PC-3 (cell line): ENCODE measurements at regions not wholly inside any gene's neighbourhood (a gene's known extent, or its start where the extent isn't known, plus 50 kb on each side); places are given as distances from the start of the nearest gene placed in this dataset.

ENCODE experiments used
- ATAC-seq: fragments of 200-7000 bp; cut with Tn5 transposase; 2 replicates; pipeline ENCODE4 v1.9.1; 2020; ENCODE audit warnings: mild to moderate bottlenecking, moderate library complexity
- BruUV-seq: library from RNA; stranded (reverse); fragments of 400-500 nt; replicated peaks from 2 replicates; lab custom pipeline; 2021; lab: Mats Ljungman, UMichigan
- CTCF ChIA-PET: fragments of 300-600 bp; sonication (Branson Sonifier 250); formaldehyde crosslinking; loops from one replicate; lab custom pipeline; 2022; ENCODE audit warnings: antibody characterized with exemption; lab: Charles Lee
- POLR2A ChIA-PET: fragments of 300-600 bp; sonication (Branson Sonifier 250); formaldehyde crosslinking; loops from one replicate; lab custom pipeline; 2022; ENCODE audit warnings: antibody characterized with exemption; ENCODE audit not compliant: unreplicated experiment; lab: Charles Lee
- DNase-seq: peaks from one replicate; pipeline ENCODE4 v3.0.0-alpha.2; 2015
- H2AFZ ChIP-seq: fragments of 300-600 bp; sonication (generic); 2 replicates; pipeline ENCODE4 v1.6.0; 2016; ENCODE audit warnings: antibody characterized with exemption, low read length
- H3F3A ChIP-seq: fragments of 300-600 bp; sonication (generic); one replicate; pipeline ENCODE4 v1.6.0; 2017; ENCODE audit warnings: antibody characterized with exemption, low read length, control low read depth, mild to moderate bottlenecking; ENCODE audit not compliant: unreplicated experiment
- H3K27ac ChIP-seq: fragments of 300-600 bp; sonication (generic); 2 replicates; pipeline ENCODE4 v1.5.1; 2016; ENCODE audit warnings: mild to moderate bottlenecking, low read length
- H3K27me3 ChIP-seq: fragments of 300-600 bp; sonication (generic); 2 replicates; pipeline ENCODE4 v1.6.1; 2016; ENCODE audit warnings: low read length, mixed read lengths
- H3K36me3 ChIP-seq: fragments of 300-600 bp; sonication (generic); 2 replicates; pipeline ENCODE4 v1.6.1; 2016; ENCODE audit warnings: low read depth, mixed run types, low read length, mixed read lengths
- H3K4me1 ChIP-seq: fragments of 300-600 bp; sonication (generic); 2 replicates; pipeline ENCODE4 v1.5.1; 2016; ENCODE audit warnings: low read length; ENCODE audit not compliant: insufficient read depth
- H3K4me2 ChIP-seq: fragments of 300-600 bp; sonication (generic); 2 replicates; pipeline ENCODE4 v1.6.0; 2016; ENCODE audit warnings: low read length
- H3K4me3 ChIP-seq: fragments of 300-600 bp; sonication (generic); 2 replicates; pipeline ENCODE4 v1.5.1; 2016; ENCODE audit warnings: mild to moderate bottlenecking, low read length, mixed read lengths
- H3K79me2 ChIP-seq: fragments of 300-600 bp; sonication (generic); 2 replicates; pipeline ENCODE4 v1.6.1; 2017; ENCODE audit warnings: low read length, mixed read lengths
- H3K9ac ChIP-seq: fragments of 300-600 bp; sonication (generic); 2 replicates; pipeline ENCODE4 v1.6.0; 2016; ENCODE audit warnings: mild to moderate bottlenecking, low read length
- H3K9me2 ChIP-seq: fragments of 300-600 bp; sonication (generic); replicated peaks from 2 replicates; pipeline ENCODE4 v1.6.1; 2016; ENCODE audit warnings: mixed run types, low read length, mixed read lengths
- H3K9me3 ChIP-seq: fragments of 300-600 bp; sonication (generic); 2 replicates; pipeline ENCODE4 v1.6.1; 2016; ENCODE audit warnings: low read length, mixed read lengths
- H4K20me1 ChIP-seq: fragments of 300-600 bp; sonication (generic); 2 replicates; pipeline ENCODE4 v1.6.1; 2016; ENCODE audit warnings: low read length, mixed read lengths
- EZH2 ChIP-seq: fragments of 300-600 bp; sonication (generic); IDR thresholded peaks from one replicate; pipeline ENCODE4 v1.6.1; 2017; ENCODE audit warnings: antibody characterized with exemption, mild to moderate bottlenecking, low read length; ENCODE audit not compliant: unreplicated experiment
- EZH2phosphoT487 ChIP-seq: fragments of 300-600 bp; sonication (generic); IDR thresholded peaks from 2 replicates; pipeline ENCODE4 v1.6.1; 2018; ENCODE audit warnings: mild to moderate bottlenecking, antibody characterized with exemption, low read length, borderline replicate concordance
- intact Hi-C: fragments of 100-400 bp; cut with micrococcal nuclease; formaldehyde crosslinking; loops from 2 replicates; pipeline ENCODE4 v1.9.0; 2023
- TF ChIP-seq, protein P1 (sequence below): fragments of 300-600 bp; sonication (generic); conservative IDR thresholded peaks from 2 replicates; pipeline ENCODE4 v1.5.1; 2017; ENCODE audit warnings: antibody characterized with exemption, low read depth, mild to moderate bottlenecking, low read length

DNA sequence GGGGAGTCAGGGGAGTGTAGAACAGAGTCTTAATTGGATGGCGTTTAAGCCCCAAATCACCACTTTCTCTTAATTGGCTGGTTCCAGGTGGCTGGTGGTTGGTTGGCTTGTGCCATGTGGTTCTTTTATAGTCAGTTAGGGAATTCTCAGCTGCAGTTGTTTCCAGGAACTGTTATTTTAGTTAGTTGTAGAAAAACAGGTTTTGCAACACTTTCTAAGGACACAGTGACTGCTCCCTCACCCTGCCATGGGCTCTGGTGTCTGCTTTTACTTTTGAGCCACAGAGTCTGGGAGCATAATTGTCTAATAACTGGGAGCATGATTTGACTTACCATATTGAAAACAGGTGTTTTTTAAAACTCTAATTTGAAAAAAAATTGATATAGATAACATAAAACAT is 75.8 kb upstream of the PCDH18 start:
- intact Hi-C loops: no loop called here
- Histone ChIP-seq H3F3A (no peaks in the 10 kb centered on the region), H3K36me3 (no peaks in the 10 kb centered on the region), H3K4me1 (peaks cover 9% of the 10 kb centered on the region; the same call in 1 of the 2 replicates), H3K4me2 (no peak overlapping the region), H3K27ac (no peak overlapping the region), H3K9me2 (no peaks in the 10 kb centered on the region), H3K4me3 (no peak overlapping the region), H3K9ac (no peak overlapping the region), H3K27me3 (no peaks in the 10 kb centered on the region), H2AFZ (no peak overlapping the region), H4K20me1 (no peaks in the 10 kb centered on the region), H3K9me3 (no peaks in the 10 kb centered on the region), H3K79me2 (no peaks in the 10 kb centered on the region)
- POLR2A ChIA-PET: no interaction called here
- CTCF ChIA-PET: no interaction called here
- peak; percentile 53 for DNase-seq
- BruUV-seq: no TSS peak
- TF ChIP-seq EZH2: no peak
- TF ChIP-seq EZH2phosphoT487: no peak
- TF ChIP-seq, protein P1, sequence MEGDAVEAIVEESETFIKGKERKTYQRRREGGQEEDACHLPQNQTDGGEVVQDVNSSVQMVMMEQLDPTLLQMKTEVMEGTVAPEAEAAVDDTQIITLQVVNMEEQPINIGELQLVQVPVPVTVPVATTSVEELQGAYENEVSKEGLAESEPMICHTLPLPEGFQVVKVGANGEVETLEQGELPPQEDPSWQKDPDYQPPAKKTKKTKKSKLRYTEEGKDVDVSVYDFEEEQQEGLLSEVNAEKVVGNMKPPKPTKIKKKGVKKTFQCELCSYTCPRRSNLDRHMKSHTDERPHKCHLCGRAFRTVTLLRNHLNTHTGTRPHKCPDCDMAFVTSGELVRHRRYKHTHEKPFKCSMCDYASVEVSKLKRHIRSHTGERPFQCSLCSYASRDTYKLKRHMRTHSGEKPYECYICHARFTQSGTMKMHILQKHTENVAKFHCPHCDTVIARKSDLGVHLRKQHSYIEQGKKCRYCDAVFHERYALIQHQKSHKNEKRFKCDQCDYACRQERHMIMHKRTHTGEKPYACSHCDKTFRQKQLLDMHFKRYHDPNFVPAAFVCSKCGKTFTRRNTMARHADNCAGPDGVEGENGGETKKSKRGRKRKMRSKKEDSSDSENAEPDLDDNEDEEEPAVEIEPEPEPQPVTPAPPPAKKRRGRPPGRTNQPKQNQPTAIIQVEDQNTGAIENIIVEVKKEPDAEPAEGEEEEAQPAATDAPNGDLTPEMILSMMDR: no peak
- no peak for ATAC-seq

DNA sequence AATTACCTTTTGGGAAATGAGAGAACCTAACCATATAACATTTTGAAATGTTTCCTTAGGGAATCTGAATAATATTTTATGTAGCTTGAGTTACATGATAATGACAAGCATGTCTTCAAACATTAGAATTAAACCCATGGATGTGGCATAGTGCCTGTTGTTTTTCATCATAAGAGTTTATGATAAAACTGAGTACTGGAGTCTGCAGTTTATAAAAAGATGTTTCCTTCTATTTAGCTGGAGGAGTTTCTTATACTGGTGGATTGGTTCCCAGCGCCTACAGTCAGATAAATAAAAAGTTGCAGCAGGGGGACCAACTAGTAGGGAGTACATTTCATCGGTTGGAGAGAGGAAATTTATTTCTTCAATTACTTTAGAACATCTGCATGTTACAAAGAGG is 70.1 kb upstream of the PCDH18 start:
- H3K79me2 ChIP-seq: no peaks in the 10 kb centered on the region
- ATAC-seq (no peak), DNase-seq (no peak)
- H2AFZ ChIP-seq: no peak overlapping the region
- BruUV-seq: no TSS peak
- H3K4me3 ChIP-seq: no peak overlapping the region
- POLR2A ChIA-PET: no interaction called here
- H3K9ac ChIP-seq: no peak overlapping the region
- H3K27me3 ChIP-seq: no peaks in the 10 kb centered on the region
- no peak overlapping the region for H3K27ac ChIP-seq
- H4K20me1 ChIP-seq: no peaks in the 10 kb centered on the region
- H3K36me3 ChIP-seq: no peaks in the 10 kb centered on the region
- TF ChIP-seq EZH2phosphoT487 (no peak), EZH2 (no peak)
- TF ChIP-seq, protein P1: no peak
- no peak overlapping the region for H3K4me2 ChIP-seq
- H3F3A ChIP-seq: no peaks in the 10 kb centered on the region
- intact Hi-C loops: no loop called here
- CTCF ChIA-PET: no interaction called here
- no peaks in the 10 kb centered on the region for H3K9me3 ChIP-seq
- peaks cover 8% of the 10 kb centered on the region for H3K4me1 ChIP-seq
- H3K9me2 ChIP-seq: no peaks in the 10 kb centered on the region

DNA sequence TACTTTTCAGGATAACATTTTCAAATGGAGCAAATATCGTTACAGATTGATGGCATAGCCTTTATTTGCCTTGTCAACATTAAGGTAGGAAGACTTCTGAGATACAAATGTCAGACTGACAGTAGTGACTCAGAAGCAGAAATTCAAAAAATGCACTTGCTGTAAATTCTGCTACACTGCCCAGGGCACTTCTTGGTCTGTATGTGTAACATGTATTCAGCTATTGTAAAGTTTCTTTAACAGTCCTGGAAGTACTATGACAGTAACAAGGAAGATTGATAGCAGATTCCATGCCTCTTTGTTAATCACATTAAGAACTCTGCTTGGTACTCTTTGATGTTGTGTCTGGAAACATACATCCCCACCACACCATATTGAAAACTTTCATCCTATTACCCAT is 69.6 kb upstream of the PCDH18 start:
- intact Hi-C loops: no loop called here
- CTCF ChIA-PET: no interaction called here
- H3K27ac ChIP-seq: no peak overlapping the region
- H3K36me3 ChIP-seq: no peaks in the 10 kb centered on the region
- no peak overlapping the region for H2AFZ ChIP-seq
- no peaks in the 10 kb centered on the region for H3K79me2 ChIP-seq
- H3K4me3 ChIP-seq: no peak overlapping the region
- 0 out of 2 replicates have a peak overlapping the region, but pooled peaks have one; percentile 22 for H3K4me2 ChIP-seq
- no peaks in the 10 kb centered on the region for H3K27me3 ChIP-seq
- H3K9me3 ChIP-seq: no peaks in the 10 kb centered on the region
- no peaks in the 10 kb centered on the region for H4K20me1 ChIP-seq
- BruUV-seq: no TSS peak
- H3K9ac ChIP-seq: no peak overlapping the region
- no peaks in the 10 kb centered on the region for H3K9me2 ChIP-seq
- no peak for TF ChIP-seq EZH2phosphoT487
- peak; percentile 56 for DNase-seq
- POLR2A ChIA-PET: no interaction called here
- peak; percentile 80 for ATAC-seq
- no peaks in the 10 kb centered on the region for H3F3A ChIP-seq
- H3K4me1 ChIP-seq: peaks cover 8% of the 10 kb centered on the region
